ENCODE measurements at regions not wholly inside any gene's neighbourhood (a gene's known extent, or its start where the extent isn't known, plus 50 kb on each side); places are given as distances from the start of the nearest gene placed in this dataset.

- H4K20me1 ChIP-seq (replicated peaks; ENCODE audit: control insufficient read depth, extremely low read depth, insufficient read depth, low read length) = no peaks in the 10 kb centered on the region
- POLR2A ChIA-PET = no interaction called here
- dilution Hi-C loops (cut with MboI; ENCODE audit: extremely low pct_ligation_motif_present, low sequenced_read_pairs) = no loop called here
- H2AFZ ChIP-seq (ENCODE audit: low read depth, low read length) = no peak overlapping the region
- no peaks in the 10 kb centered on the region for H3K9me1 ChIP-seq (replicated peaks; ENCODE audit: control insufficient read depth, extremely low read depth, insufficient read depth, low read length)
- H3K9me3 ChIP-seq (replicated peaks; ENCODE audit: control insufficient read depth, insufficient read depth, low read length) = no peaks in the 10 kb centered on the region
- H3K27me3 ChIP-seq (ENCODE audit: control insufficient read depth in 2 of 2, insufficient read depth in 2 of 2, low read length in 2 of 2) = no peaks in the 10 kb centered on the region
- TF ChIP-seq POLR2AphosphoS5 (IDR thresholded peaks at IDR 0.05; ENCODE audit: insufficient read depth, low read depth, low read length) = no peak
- no peak for TF ChIP-seq MAX (IDR thresholded peaks at IDR 0.05; ENCODE audit: insufficient read depth, insufficient read length)
- TF ChIP-seq CTCF (IDR thresholded peaks at IDR 0.05; ENCODE audit: extremely low read depth in 1 of 2, insufficient read depth in 1 of 2, low read depth in 1 of 2, low read length in 2 of 2) = no peak
- no peak for TF ChIP-seq POLR2A (IDR thresholded peaks at IDR 0.05; ENCODE audit: low read depth, low read length)
- no peak for TF ChIP-seq EZH2 (IDR thresholded peaks at IDR 0.05; ENCODE audit: borderline replicate concordance, low read depth, low read length, severe bottlenecking)
- no peak for TF ChIP-seq MYC (IDR thresholded peaks at IDR 0.05; ENCODE audit: low read depth, low read length)
- no peak for TF ChIP-seq GATA2 (IDR thresholded peaks at IDR 0.05; ENCODE audit: insufficient read depth, insufficient read length, low read depth, low read length)
- TF ChIP-seq FOS (IDR thresholded peaks at IDR 0.05; ENCODE audit: borderline replicate concordance, insufficient read depth, low read length) = no peak
- H3K36me3 ChIP-seq (ENCODE audit: control insufficient read depth in 2 of 2, extremely low read depth in 1 of 2, insufficient read depth in 2 of 2, low read length in 2 of 2) = no peaks in the 10 kb centered on the region
- intact Hi-C loops (cut with micrococcal nuclease) = no loop called here
- no peak overlapping the region for H3K4me3 ChIP-seq (replicated peaks in 1 of 3; ENCODE audit: insufficient read depth in 1 of 3, low read depth in 1 of 3, low read length in 3 of 3)
- no peaks in the 10 kb centered on the region for H3K4me1 ChIP-seq (ENCODE audit: control insufficient read depth, extremely low read depth, insufficient read depth, low read length)
- DNase-seq (ENCODE audit: low read depth, low spot score) (no peak), FAIRE-seq (no peak)
- CTCF ChIA-PET = no interaction called here
- no TSS peak for BruUV-seq (replicated peaks)
- H3K27ac ChIP-seq (ENCODE audit: insufficient read depth, low read depth, low read length) = no peak overlapping the region
- H3K4me2 ChIP-seq (ENCODE audit: insufficient read depth, low read length) = no peak overlapping the region
- no peaks in the 10 kb centered on the region for H3K79me2 ChIP-seq (ENCODE audit: control insufficient read depth, insufficient read depth, low read length)
- H3K9ac ChIP-seq (replicated peaks; ENCODE audit: extremely low read depth, insufficient read depth, low read length) = no peak overlapping the region
Observed at GRCh38 chr10:129055986-129056385, 411.1 kb upstream of the MGMT start.
